SJSA1 (cell line): ENCODE measurements at regions not wholly inside any gene's neighbourhood (a gene's known extent, or its start where the extent isn't known, plus 50 kb on each side); places are given as distances from the start of the nearest gene placed in this dataset.
"Not testable (repeated sequence)": the region's sequence is repeated elsewhere in the genome, so short reads cannot be mapped to it uniquely, and the experiment has no call there.

ENCODE experiments used
- DNase-seq, 2 experiments: peaks; one replicate each; pipeline ENCODE4 v3.0.0-alpha.2; 2015 to 2020; ENCODE audit warnings: low spot score in 2 of 2, low read depth in 1 of 2
- H3K27ac ChIP-seq: fragments of 250-450 bp; sonication (Bioruptor Pico); 2 replicates; pipeline ENCODE4 v1.5.1; 2020; ENCODE audit warnings: mild to moderate bottlenecking, moderate library complexity
- H3K27me3 ChIP-seq: fragments of 250-450 bp; sonication (Bioruptor Pico); replicated peaks from 2 replicates; pipeline ENCODE4 v1.5.1; 2020; ENCODE audit warnings: mild to moderate bottlenecking, moderate library complexity
- H3K36me3 ChIP-seq: fragments of 250-450 bp; sonication (Bioruptor Pico); 2 replicates; pipeline ENCODE4 v1.5.1; 2020; ENCODE audit warnings: mild to moderate bottlenecking
- H3K4me1 ChIP-seq: fragments of 250-450 bp; sonication (Bioruptor Pico); replicated peaks from 2 replicates; pipeline ENCODE4 v1.6.1; 2021; ENCODE audit warnings: mild to moderate bottlenecking
- H3K4me3 ChIP-seq: fragments of 250-450 bp; sonication (Bioruptor Pico); 2 replicates; pipeline ENCODE4 v1.5.1; 2020; ENCODE audit warnings: mild to moderate bottlenecking
- H3K9me3 ChIP-seq: fragments of 250-450 bp; sonication (Bioruptor Pico); replicated peaks from 2 replicates; pipeline ENCODE4 v1.5.1; 2020; ENCODE audit warnings: mild to moderate bottlenecking

DNA sequence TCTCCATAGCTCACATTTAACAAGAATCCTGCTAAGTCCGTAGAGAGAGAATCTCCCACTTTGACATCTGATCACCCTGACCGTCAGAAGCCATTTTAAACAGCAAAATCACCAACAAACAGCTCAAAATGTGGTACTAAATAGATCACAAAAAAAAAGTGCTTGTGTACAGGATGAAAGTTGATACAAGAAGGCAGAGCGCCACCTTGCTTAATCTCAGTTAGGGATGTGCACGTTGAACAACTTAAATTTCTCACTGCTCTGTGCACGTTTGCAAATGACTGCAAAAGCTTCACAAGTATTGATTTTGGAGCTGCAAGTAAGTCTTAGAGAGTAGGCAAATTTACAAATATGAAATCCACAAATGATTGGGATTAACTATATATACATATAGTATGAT lies 63.1 kb upstream of the NREP start:
- Histone ChIP-seq H3K27ac (no peak overlapping the region), H3K27me3 (no peaks in the 10 kb centered on the region), H3K4me3 (no peak overlapping the region), H3K4me1 (no peaks in the 10 kb centered on the region), H3K9me3 (no peaks in the 10 kb centered on the region), H3K36me3 (no peaks in the 10 kb centered on the region)
- no peak for DNase-seq

DNA sequence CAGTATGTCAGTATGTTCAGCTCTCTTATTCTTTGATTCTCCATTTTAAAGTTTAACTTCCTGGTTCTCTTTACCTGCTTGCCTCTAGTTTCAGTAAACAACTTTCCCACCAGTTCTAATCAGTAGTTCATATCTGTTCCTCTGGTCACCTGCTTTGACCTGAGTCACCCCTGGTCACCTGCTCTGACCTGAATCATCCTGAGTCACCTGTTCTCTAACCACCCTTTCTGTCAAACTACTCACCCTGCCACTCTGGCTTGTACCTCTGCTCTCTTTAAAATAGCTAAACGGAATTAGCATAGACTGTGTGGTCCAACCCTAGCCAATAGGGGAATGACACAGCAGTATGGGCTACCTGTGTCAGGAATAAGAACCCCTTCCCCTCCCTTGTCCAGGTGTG lies 62.0 kb upstream of the NREP start:
- not testable (repeated sequence) for DNase-seq, H3K4me1 ChIP-seq, H3K27ac ChIP-seq, H3K27me3 ChIP-seq, H3K4me3 ChIP-seq, H3K9me3 ChIP-seq, H3K36me3 ChIP-seq

DNA sequence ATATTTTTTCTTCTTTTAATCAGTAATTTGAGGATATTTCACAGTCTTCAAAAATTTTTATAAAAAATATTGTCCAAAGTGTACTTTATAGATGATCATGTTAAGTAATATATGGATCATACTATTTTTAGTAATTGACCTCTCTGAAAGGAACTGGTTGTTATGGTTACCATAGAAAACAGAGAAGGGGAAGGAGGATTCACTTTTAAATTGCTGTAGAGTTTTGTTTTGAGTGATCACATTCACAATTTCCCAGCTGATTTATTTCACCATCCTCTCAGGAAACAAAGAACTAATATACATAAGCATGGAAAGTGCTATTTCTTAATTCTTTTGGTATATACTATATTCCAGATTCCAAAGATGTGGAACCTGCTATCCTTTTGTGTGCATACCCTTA lies 56.5 kb upstream of the NREP start:
- no peak overlapping the region for H3K4me3 ChIP-seq
- H3K36me3 ChIP-seq, result no peaks in the 10 kb centered on the region
- DNase-seq, result no peak
- no peaks in the 10 kb centered on the region for H3K9me3 ChIP-seq
- H3K27ac ChIP-seq, result no peak overlapping the region
- no peaks in the 10 kb centered on the region for H3K4me1 ChIP-seq
- H3K27me3 ChIP-seq, result no peaks in the 10 kb centered on the region

DNA sequence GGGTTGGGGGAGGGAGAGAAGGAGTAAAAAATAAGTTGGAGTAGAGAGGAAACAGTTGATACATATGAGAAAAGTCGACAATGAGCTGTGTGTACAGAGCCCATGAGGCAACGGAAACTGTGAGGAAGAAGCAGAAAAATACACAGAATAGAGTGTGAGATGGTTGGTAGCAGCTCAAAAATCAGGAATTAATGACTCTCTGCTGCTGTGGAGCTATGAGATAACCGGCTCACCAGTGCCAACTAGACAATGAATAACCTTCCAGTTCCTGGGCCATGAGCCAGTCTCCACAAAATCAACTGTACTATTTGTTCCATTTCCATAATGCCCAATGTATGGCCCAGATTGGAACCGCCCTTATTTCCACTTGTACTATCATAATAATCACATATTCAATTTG lies 53.1 kb upstream of the NREP start:
- DNase-seq, result no peak
- Histone ChIP-seq H3K4me3 (no peak overlapping the region), H3K9me3 (no peaks in the 10 kb centered on the region; the same call in 1 of the 2 replicates), H3K27me3 (no peaks in the 10 kb centered on the region), H3K36me3 (no peaks in the 10 kb centered on the region), H3K4me1 (no peaks in the 10 kb centered on the region), H3K27ac (no peak overlapping the region)
